Common myeloid progenitor, CD34-positive (primary cell): ENCODE measurements at regions not wholly inside any gene's neighbourhood (a gene's known extent, or its start where the extent isn't known, plus 50 kb on each side); places are given as distances from the start of the nearest gene placed in this dataset.

Experiments used
- CTCF ChIA-PET: fragments of 350-600 bp; sonication (Branson Sonifier 250); formaldehyde crosslinking; loops from one replicate; lab custom pipeline; 2021; ENCODE audit warnings: antibody characterized with exemption; lab: Charles Lee
- POLR2A ChIA-PET: fragments of 350-600 bp; sonication (Branson Sonifier 250); formaldehyde crosslinking; loops from one replicate; lab custom pipeline; 2021; ENCODE audit warnings: antibody characterized with exemption; lab: Charles Lee
- DNase-seq, 3 donors: peaks; one replicate each; pipeline versions ENCODE4 v3.0.0 to v3.0.0-alpha.2; 2013
- H3K27ac ChIP-seq, 2 experiments: 1 replicate in 1 of 2; 2 replicates in 1 of 2; pipeline ENCODE4 v1.7.0; 2013; ENCODE audit warnings: inconsistent platforms in 2 of 2, low read length in 2 of 2, mild to moderate bottlenecking in 2 of 2, low read depth in 1 of 2, moderate library complexity in 1 of 2; ENCODE audit not compliant: severe bottlenecking in 2 of 2, insufficient read depth in 1 of 2, poor library complexity in 1 of 2
- H3K27me3 ChIP-seq, 5 experiments: replicated peaks in 2 of 5; 1 replicate in 3 of 5; 2 replicates in 2 of 5; pipeline versions ENCODE4 v1.6.1 to v1.7.0; 2013; ENCODE audit warnings: low read length in 4 of 5, mild to moderate bottlenecking in 2 of 5, moderate library complexity in 2 of 5, inconsistent platforms in 1 of 5; ENCODE audit not compliant: insufficient read depth in 5 of 5, control insufficient read depth in 4 of 5
- H3K36me3 ChIP-seq, 4 experiments: 1 replicate in 2 of 4; 2 replicates in 2 of 4; pipeline versions ENCODE4 v1.6.1 to v1.7.0; 2013; ENCODE audit warnings: low read length in 3 of 4, control low read depth in 1 of 4, mild to moderate bottlenecking in 1 of 4; ENCODE audit not compliant: control insufficient read depth in 4 of 4, insufficient read depth in 4 of 4
- H3K4me1 ChIP-seq, 4 experiments: 1 replicate in 3 of 4; 2 replicates in 1 of 4; pipeline versions ENCODE4 v1.6.1 to v1.7.1; 2013; ENCODE audit warnings: low read length in 3 of 4, mild to moderate bottlenecking in 3 of 4, control low read depth in 1 of 4, inconsistent platforms in 1 of 4, moderate library complexity in 1 of 4; ENCODE audit not compliant: control insufficient read depth in 4 of 4, insufficient read depth in 4 of 4; ENCODE audit errors: control extremely low read depth in 1 of 4
- H3K4me3 ChIP-seq, 7 experiments: 1 replicate in 4 of 7; 2 replicates in 3 of 7; pipeline versions ENCODE4 v1.5.1 to v1.7.0; 2013; ENCODE audit warnings: mild to moderate bottlenecking in 7 of 7, low read length in 6 of 7, moderate library complexity in 6 of 7, inconsistent platforms in 2 of 7, low read depth in 2 of 7, control low read depth in 1 of 7; ENCODE audit not compliant: insufficient read depth in 4 of 7, control insufficient read depth in 1 of 7; ENCODE audit errors: extremely low read depth in 1 of 7
- H3K9me3 ChIP-seq, 5 experiments: 1 replicate in 4 of 5; 2 replicates in 1 of 5; pipeline versions ENCODE4 v1.6.1 to v1.7.1; 2013; ENCODE audit warnings: low read length in 4 of 5, mild to moderate bottlenecking in 2 of 5, inconsistent platforms in 1 of 5, low read depth in 1 of 5, moderate library complexity in 1 of 5; ENCODE audit not compliant: control insufficient read depth in 4 of 5, insufficient read depth in 2 of 5; ENCODE audit errors: control extremely low read depth in 1 of 5
- WGBS: methylation state at CpG from one replicate; pipeline ENCODE4 v1.1.5; 2013; ENCODE audit not compliant: insufficient coverage; 5-methylcytosine and 5-hydroxymethylcytosine counted together

DNA sequence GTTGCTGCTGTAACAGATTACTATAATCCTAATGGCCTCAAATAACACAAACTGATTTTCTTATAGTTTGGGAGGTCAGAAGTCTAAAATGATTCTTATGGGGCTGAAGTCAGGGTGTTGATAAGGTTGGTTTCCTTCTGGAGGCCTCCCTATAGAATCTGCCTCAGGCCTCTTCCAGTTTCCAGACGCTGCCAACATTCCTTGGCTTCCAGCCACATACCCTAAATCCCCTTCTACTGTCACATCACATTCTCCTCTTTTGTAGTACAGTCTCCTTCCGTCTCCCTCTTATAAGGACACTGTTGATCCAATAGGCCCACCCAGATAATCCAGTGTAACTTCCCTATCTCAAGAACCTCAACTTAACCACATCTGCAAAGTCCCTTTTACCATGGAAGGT, 145.3 kb upstream of the NCAM2 start:
- Histone ChIP-seq H3K4me3 (no peak overlapping the region), H3K27ac (no peak overlapping the region), H3K4me1 (no peaks in the 10 kb centered on the region), H3K36me3 (no peaks in the 10 kb centered on the region), H3K9me3 (peaks cover 0 to 4% (median 0%) of the 10 kb centered on the region in 5 experiments), H3K27me3 (no peaks in the 10 kb centered on the region)
- 90% methylated on average over 2 of the region's 2 CpGs for WGBS
- ChIA-PET CTCF (no interaction called here), POLR2A (no interaction called here)
- DNase-seq: no peak

DNA sequence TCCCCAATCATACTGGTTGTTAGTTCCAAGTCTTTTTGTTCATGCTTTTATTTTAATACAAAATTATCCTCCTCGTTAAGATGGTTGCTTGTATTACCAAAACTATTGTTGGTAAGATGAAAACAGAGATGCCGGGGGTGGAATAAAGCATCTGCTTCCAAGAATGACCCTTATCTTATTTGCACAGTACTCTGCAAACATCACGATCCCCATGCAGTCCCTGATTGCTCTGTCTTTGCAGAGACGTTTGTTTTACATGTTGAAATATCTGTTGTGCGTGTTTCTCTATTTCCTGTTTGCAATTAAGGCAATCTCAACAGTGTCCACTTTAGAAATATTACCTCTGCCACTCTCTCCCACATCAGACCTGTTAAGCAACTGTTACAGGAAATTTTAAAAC, 141.3 kb upstream of the NCAM2 start:
- no peak for DNase-seq
- Histone ChIP-seq H3K27ac (no peak overlapping the region), H3K9me3 (peaks cover 0 to 3% (median 0%) of the 10 kb centered on the region in 5 experiments), H3K27me3 (no peaks in the 10 kb centered on the region), H3K36me3 (no peaks in the 10 kb centered on the region), H3K4me1 (no peaks in the 10 kb centered on the region), H3K4me3 (no peak overlapping the region)
- CTCF ChIA-PET: no interaction called here
- POLR2A ChIA-PET: no interaction called here
- 70% methylated on average over 2 of the region's 5 CpGs for WGBS

DNA sequence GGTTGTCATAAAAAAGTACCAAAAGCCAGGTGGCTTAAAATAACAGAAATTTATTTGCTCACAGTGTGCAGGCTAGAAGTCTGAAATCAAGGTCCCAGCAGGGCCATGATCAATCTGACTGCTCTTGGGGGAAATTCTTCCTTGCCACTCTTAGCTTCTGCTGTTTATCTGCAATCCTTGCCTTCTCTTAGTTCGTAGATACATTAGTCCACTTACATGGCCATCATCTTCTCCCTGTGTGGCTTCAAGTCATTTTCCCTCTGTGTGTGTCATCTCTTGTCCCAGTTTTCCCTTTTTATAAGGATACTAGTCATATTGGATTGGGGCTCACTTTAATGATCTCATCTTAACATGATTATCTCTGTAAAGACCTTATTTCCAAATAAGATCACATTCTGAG, 124.0 kb upstream of the NCAM2 start:
- Histone ChIP-seq H3K4me3 (no peak overlapping the region), H3K36me3 (no peaks in the 10 kb centered on the region), H3K9me3 (no peaks in the 10 kb centered on the region), H3K27me3 (no peaks in the 10 kb centered on the region), H3K4me1 (no peaks in the 10 kb centered on the region), H3K27ac (no peak overlapping the region)
- ChIA-PET POLR2A (no interaction called here), CTCF (no interaction called here)
- WGBS: 100% methylated on average over 1 of the region's 1 CpG
- no peak for DNase-seq

DNA sequence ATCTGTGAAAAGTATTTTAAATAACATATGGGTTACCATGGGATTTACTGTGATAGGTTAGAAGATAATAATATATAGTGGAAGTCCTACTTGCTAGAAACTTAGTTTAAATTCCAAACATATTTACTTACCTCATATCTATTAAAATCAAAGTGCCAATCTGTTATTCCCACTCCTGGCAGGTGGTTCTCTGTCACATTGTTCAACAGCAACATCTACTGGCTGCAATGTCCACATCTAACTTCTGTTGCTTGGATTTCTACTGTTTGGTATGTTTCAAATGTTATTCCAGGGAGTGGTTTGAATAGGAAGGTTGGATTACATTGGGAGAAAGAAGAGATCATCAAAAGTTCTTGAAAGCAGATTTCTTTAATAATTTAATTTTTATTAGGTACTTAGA, 122.5 kb upstream of the NCAM2 start:
- DNase-seq: no peak
- H3K36me3 ChIP-seq: no peaks in the 10 kb centered on the region
- ChIA-PET CTCF (no interaction called here), POLR2A (no interaction called here)
- no peak overlapping the region for H3K27ac ChIP-seq
- no peak overlapping the region for H3K4me3 ChIP-seq
- no peaks in the 10 kb centered on the region for H3K4me1 ChIP-seq
- H3K9me3 ChIP-seq: no peaks in the 10 kb centered on the region
- no peaks in the 10 kb centered on the region for H3K27me3 ChIP-seq

DNA sequence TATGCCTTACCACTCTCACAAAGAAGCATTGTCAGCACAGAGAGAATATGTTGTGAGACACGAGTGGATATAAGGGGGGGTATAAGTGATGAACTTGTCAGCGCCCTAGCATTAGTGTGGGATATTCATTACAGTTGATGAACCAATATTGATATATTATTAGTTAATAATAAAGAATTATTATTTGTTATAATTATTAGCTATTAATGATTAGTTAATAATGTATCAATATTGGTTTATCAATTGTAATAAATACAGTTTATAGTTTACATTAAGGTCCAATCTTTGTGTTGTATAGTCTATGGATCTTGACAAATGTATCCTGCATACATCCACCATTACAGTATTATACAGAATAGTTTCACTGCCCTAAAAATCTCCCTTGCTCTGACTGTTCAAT, 120.2 kb upstream of the NCAM2 start:
- Histone ChIP-seq H3K4me1 (no peaks in the 10 kb centered on the region), H3K9me3 (no peaks in the 10 kb centered on the region), H3K27me3 (no peaks in the 10 kb centered on the region), H3K27ac (no peak overlapping the region), H3K36me3 (no peaks in the 10 kb centered on the region), H3K4me3 (no peak overlapping the region)
- ChIA-PET POLR2A (no interaction called here), CTCF (no interaction called here)
- no CpG with 5 or more reads among the region's 2 CpGs for WGBS
- DNase-seq: no peak

DNA sequence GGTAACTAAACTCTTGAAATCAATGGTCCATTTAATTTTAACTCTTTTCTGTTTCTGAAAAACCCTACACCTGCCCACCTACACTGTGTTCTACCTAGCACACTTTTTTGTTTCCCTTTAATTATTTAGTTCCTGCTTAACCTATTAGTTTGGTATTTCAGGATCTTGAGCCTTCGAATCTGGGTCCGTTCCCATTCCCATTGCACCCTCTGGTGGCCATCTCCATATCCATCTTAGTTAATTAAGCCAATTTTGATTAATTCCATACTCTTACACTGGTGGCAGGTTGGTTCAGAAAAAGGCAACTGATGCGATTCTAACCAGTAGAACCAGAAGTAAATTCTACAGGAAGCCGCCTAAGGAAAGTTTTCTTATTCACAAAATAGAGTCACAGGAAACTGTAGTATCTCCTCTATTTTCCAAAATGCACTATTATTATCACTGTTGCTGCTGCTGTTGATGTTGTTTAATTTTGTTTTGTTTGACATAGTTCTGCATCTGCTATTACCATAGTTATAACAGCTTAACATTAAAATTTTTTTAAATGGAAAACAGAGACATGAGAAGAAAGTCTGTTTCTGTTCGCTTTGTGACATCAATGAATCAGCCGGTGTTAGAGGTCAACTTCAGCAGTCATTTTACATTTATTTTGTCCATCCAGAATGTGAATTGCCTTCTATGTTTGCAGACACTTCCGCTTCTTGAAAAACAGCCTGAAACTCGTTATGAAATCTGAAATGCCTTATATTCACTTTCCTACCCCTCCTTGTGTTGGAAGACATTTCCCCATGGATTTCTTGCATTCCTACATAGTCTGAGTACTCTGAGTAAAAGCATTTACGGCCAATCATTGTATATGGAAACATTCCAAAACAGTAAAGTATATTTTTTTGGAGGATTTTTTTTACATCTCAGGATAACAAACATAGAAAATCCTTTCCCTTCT, 115.5 kb upstream of the NCAM2 start:
- no peak overlapping the region for H3K27ac ChIP-seq
- H3K27me3 ChIP-seq: no peaks in the 10 kb centered on the region
- H3K4me3 ChIP-seq: no peak overlapping the region
- WGBS: 58% methylated on average over 6 of the region's 9 CpGs
- H3K36me3 ChIP-seq: no peaks in the 10 kb centered on the region
- ChIA-PET CTCF (interaction anchor here (1.0 kb wide), 1 partner anchor 11 kb away, joined by 3 read pairs; no protein-coding TSS in a partner anchor), POLR2A (no interaction called here)
- H3K9me3 ChIP-seq: no peaks in the 10 kb centered on the region
- DNase-seq: peak; percentile 47 to 69 (median 64)
- no peaks in the 10 kb centered on the region for H3K4me1 ChIP-seq

DNA sequence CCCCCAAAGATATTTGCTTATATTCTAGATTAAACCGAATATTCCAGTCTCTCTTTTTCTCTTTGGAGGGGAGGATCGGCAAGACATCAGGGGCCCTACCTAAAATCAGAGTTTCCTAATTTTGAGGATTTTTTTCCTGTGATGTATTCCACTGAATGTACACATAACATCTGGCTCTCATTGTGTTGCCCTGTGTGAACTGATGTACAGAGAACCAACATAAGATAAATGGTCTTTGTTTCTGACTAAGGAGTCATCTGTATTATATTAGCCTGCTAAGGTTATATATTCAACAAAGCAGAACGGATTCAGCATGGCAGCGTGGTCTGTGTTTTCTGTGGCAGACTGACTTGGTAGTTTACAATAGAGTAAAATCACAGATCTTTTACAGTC, 114.8 kb upstream of the NCAM2 start:
- Histone ChIP-seq H3K27me3 (no peaks in the 10 kb centered on the region), H3K9me3 (no peaks in the 10 kb centered on the region), H3K4me1 (no peaks in the 10 kb centered on the region), H3K36me3 (no peaks in the 10 kb centered on the region), H3K4me3 (no peak overlapping the region), H3K27ac (no peak overlapping the region)
- no CpG with 5 or more reads among the region's 4 CpGs for WGBS
- POLR2A ChIA-PET: no interaction called here
- DNase-seq: no peak
- CTCF ChIA-PET: interaction anchor here (1.0 kb wide), 1 partner anchor 10 kb away, joined by 3 read pairs; no protein-coding TSS in a partner anchor
